OCI-LY7 (cell line): ENCODE measurements at regions not wholly inside any gene's neighbourhood (a gene's known extent, or its start where the extent isn't known, plus 50 kb on each side); places are given as distances from the start of the nearest gene placed in this dataset.

Experiments used
- BruUV-seq: library from RNA; stranded (reverse); fragments of 400-500 nt; replicated peaks from 2 replicates; lab custom pipeline; 2021; lab: Mats Ljungman, UMichigan
- CTCF ChIA-PET: fragments of 300-600 bp; sonication (Branson Sonifier 250); formaldehyde crosslinking; loops from one replicate; lab custom pipeline; 2022; ENCODE audit warnings: antibody characterized with exemption; ENCODE audit not compliant: unreplicated experiment; lab: Charles Lee
- POLR2A ChIA-PET: fragments of 300-600 bp; sonication (Branson Sonifier 250); formaldehyde crosslinking; loops from one replicate; lab custom pipeline; 2022; ENCODE audit warnings: antibody characterized with exemption; lab: Charles Lee
- DNase-seq: peaks from one replicate; pipeline ENCODE4 v3.0.0-alpha.2; 2015; ENCODE audit warnings: low spot score
- H2AFZ ChIP-seq: fragments of 200-600 bp; sonication (generic), shearing (Covaris generic); 2 replicates; pipeline ENCODE4 v1.6.1; 2014; ENCODE audit warnings: mild to moderate bottlenecking, antibody characterized with exemption, low read length, moderate library complexity
- H3K27ac ChIP-seq: fragments of 200-600 bp; sonication (generic); 2 replicates; pipeline ENCODE4 v1.5.1; 2014; ENCODE audit warnings: mixed run types, low read depth, mild to moderate bottlenecking, moderate library complexity, low read length, inconsistent platforms; ENCODE audit not compliant: poor library complexity, severe bottlenecking
- H3K36me3 ChIP-seq: fragments of 200-600 bp; sonication (generic); 2 replicates; pipeline ENCODE4 v1.6.1; 2014; ENCODE audit warnings: mild to moderate bottlenecking, antibody characterized with exemption, low read length, moderate library complexity, mixed read lengths; ENCODE audit not compliant: insufficient read depth
- H3K4me1 ChIP-seq: fragments of 200-600 bp; sonication (generic); 2 replicates; pipeline ENCODE4 v1.5.1; 2014; ENCODE audit warnings: mild to moderate bottlenecking, low read length; ENCODE audit not compliant: insufficient read depth, poor library complexity, severe bottlenecking
- H3K4me2 ChIP-seq: fragments of 200-600 bp; sonication (generic); 2 replicates; pipeline ENCODE4 v1.6.1; 2014; ENCODE audit warnings: mild to moderate bottlenecking, low read length
- H3K4me3 ChIP-seq: fragments of 200-600 bp; sonication (generic); 2 replicates; pipeline ENCODE4 v1.5.1; 2014; ENCODE audit warnings: mild to moderate bottlenecking, low read depth, low read length; ENCODE audit not compliant: poor library complexity, severe bottlenecking
- H3K79me2 ChIP-seq: fragments of 200-600 bp; sonication (generic); 2 replicates; pipeline ENCODE4 v1.6.1; 2016; ENCODE audit warnings: low read depth, mild to moderate bottlenecking, low read length, moderate library complexity, mixed read lengths; ENCODE audit not compliant: insufficient read depth
- H3K9me2 ChIP-seq: fragments of 200-600 bp; sonication (generic); 2 replicates; pipeline ENCODE4 v1.6.1; 2016; ENCODE audit warnings: mild to moderate bottlenecking, low read length, mixed read lengths; ENCODE audit not compliant: insufficient read depth
- H3K9me3 ChIP-seq: fragments of 200-600 bp; sonication (generic); 2 replicates; pipeline ENCODE4 v1.6.1; 2014; ENCODE audit warnings: mild to moderate bottlenecking, mixed run types, low read length, mixed read lengths
- H4K20me1 ChIP-seq: fragments of 200-600 bp; sonication (generic); 2 replicates; pipeline ENCODE4 v1.6.1; 2014; ENCODE audit warnings: mild to moderate bottlenecking, antibody characterized with exemption, low read length, moderate library complexity, mixed read lengths; ENCODE audit not compliant: insufficient read depth
- EZH2phosphoT487 ChIP-seq: fragments of 200-600 bp; sonication (generic); IDR thresholded peaks from 2 replicates; pipeline ENCODE4 v1.6.1; 2018; ENCODE audit warnings: low read depth, borderline replicate concordance, mild to moderate bottlenecking, mixed run types, antibody characterized with exemption, low read length, moderate library complexity, mixed read lengths
- intact Hi-C: fragments of 100-400 bp; cut with micrococcal nuclease; formaldehyde crosslinking; loops from one replicate; pipeline ENCODE4 v1.10.0; 2022; ENCODE audit not compliant: unreplicated experiment
- TF ChIP-seq, protein P1 (sequence below): fragments of 200-600 bp; sonication (generic); conservative IDR thresholded peaks from 2 replicates; pipeline ENCODE4 v1.5.1; 2014; ENCODE audit warnings: mild to moderate bottlenecking, antibody characterized with exemption, low read length, moderate library complexity, mixed read lengths

DNA sequence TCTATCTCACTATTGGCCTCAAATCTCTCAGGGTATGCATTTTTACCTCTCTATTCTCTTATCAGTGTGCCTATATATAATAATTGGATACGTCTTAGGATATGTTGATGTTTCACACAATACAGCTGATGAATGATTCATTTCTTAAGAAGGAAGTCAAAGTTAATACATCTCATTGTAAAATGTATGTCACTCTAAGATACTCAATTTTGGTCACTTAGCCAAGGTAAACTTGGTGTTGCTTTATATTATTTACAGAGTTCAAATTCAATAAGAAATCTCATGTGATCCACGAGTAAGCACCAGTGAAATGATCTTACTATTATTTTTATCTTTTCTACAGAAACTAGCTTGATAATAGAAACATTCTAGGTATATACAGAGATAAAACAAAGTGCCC is 1266.5 kb downstream of the JRKL start:
- BruUV-seq, result no TSS peak
- no peak for DNase-seq
- TF ChIP-seq, protein P1, sequence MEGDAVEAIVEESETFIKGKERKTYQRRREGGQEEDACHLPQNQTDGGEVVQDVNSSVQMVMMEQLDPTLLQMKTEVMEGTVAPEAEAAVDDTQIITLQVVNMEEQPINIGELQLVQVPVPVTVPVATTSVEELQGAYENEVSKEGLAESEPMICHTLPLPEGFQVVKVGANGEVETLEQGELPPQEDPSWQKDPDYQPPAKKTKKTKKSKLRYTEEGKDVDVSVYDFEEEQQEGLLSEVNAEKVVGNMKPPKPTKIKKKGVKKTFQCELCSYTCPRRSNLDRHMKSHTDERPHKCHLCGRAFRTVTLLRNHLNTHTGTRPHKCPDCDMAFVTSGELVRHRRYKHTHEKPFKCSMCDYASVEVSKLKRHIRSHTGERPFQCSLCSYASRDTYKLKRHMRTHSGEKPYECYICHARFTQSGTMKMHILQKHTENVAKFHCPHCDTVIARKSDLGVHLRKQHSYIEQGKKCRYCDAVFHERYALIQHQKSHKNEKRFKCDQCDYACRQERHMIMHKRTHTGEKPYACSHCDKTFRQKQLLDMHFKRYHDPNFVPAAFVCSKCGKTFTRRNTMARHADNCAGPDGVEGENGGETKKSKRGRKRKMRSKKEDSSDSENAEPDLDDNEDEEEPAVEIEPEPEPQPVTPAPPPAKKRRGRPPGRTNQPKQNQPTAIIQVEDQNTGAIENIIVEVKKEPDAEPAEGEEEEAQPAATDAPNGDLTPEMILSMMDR, result no peak
- no peak for TF ChIP-seq EZH2phosphoT487
- no peaks in the 10 kb centered on the region for H3K36me3 ChIP-seq
- intact Hi-C loops, result no loop called here
- no peak overlapping the region for H3K4me2 ChIP-seq
- H4K20me1 ChIP-seq, result no peaks in the 10 kb centered on the region
- H3K9me2 ChIP-seq, result no peaks in the 10 kb centered on the region
- no peaks in the 10 kb centered on the region for H3K4me1 ChIP-seq
- H3K9me3 ChIP-seq, result 0 out of 2 replicates have a peak, but pooled peaks cover 4% of the 10 kb centered on the region
- no peak overlapping the region for H3K4me3 ChIP-seq
- H3K79me2 ChIP-seq, result no peaks in the 10 kb centered on the region
- H3K27ac ChIP-seq, result no peak overlapping the region
- no peak overlapping the region for H2AFZ ChIP-seq
- ChIA-PET POLR2A (no interaction called here), CTCF (no interaction called here)

DNA sequence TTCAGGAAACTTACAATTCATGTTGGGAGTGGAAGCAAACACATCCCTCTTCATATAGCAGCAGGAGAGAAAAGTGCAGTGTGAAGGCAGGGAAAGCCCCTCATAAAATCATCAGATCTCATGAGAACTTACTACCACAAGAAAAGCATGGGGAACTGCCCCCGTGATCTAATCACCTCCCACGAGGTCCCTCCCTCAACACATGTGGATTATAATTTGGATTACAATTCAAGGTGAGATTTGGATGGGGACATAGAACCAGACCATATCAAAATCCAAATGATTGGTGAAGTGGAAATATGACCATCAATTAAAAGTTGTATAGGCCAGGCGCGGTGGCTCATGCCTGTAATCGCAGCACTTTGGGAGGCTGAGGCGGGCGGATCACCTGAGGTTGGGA is 1268.0 kb downstream of the JRKL start:
- ChIA-PET CTCF (no interaction called here), POLR2A (no interaction called here)
- no peak overlapping the region for H3K27ac ChIP-seq
- no peak overlapping the region for H3K4me2 ChIP-seq
- no peaks in the 10 kb centered on the region for H3K79me2 ChIP-seq
- no peaks in the 10 kb centered on the region for H4K20me1 ChIP-seq
- H3K4me1 ChIP-seq, result no peaks in the 10 kb centered on the region
- no peaks in the 10 kb centered on the region for H3K9me2 ChIP-seq
- no peak overlapping the region for H2AFZ ChIP-seq
- H3K9me3 ChIP-seq, result 0 out of 2 replicates have a peak, but pooled peaks cover 4% of the 10 kb centered on the region
- DNase-seq, result no peak
- TF ChIP-seq, protein P1, result no peak
- no peak for TF ChIP-seq EZH2phosphoT487
- H3K36me3 ChIP-seq, result no peaks in the 10 kb centered on the region
- intact Hi-C loops, result no loop called here
- H3K4me3 ChIP-seq, result no peak overlapping the region
- BruUV-seq, result no TSS peak

DNA sequence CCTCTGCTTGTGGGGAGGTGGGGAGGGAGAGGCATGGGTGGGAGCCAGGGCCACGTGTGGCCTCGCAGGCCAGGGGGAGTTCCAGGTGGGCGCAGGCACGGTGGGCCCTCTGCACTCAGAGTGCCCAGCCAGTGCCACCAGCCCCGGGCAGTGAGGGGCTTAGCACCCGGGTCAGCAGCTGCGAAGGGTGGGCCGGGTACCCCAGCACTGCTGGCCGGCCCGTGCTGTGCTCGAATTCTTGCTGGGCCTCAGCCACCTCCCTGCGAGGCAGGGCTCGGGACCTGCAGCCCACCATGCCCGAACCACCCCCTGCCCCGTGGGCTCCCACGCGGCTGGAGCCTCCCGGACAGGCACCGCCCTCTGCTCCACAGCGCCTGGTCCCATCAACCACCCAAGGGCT is 1277.2 kb downstream of the JRKL start:
- H2AFZ ChIP-seq, result no peak overlapping the region
- H3K4me3 ChIP-seq, result no peak overlapping the region
- H3K27ac ChIP-seq, result no peak overlapping the region
- ChIA-PET POLR2A (interaction anchor here (0.6 kb wide), 1 partner anchor 838 kb away, joined by 3 read pairs; no protein-coding TSS in a partner anchor), CTCF (no interaction called here)
- BruUV-seq, result no TSS peak
- DNase-seq, result no peak
- no peak for TF ChIP-seq EZH2phosphoT487
- TF ChIP-seq, protein P1, result no peak
- H3K79me2 ChIP-seq, result no peaks in the 10 kb centered on the region
- H3K9me2 ChIP-seq, result no peaks in the 10 kb centered on the region
- H3K4me1 ChIP-seq, result no peaks in the 10 kb centered on the region
- H3K36me3 ChIP-seq, result no peaks in the 10 kb centered on the region
- 0 out of 2 replicates have a peak, but pooled peaks cover 6% of the 10 kb centered on the region for H3K9me3 ChIP-seq
- H4K20me1 ChIP-seq, result no peaks in the 10 kb centered on the region
- intact Hi-C loops, result no loop called here
- no peak overlapping the region for H3K4me2 ChIP-seq
